Skeletal muscle tissue (tissue), 3 donors: ENCODE measurements at regions not wholly inside any gene's neighbourhood (a gene's known extent, or its start where the extent isn't known, plus 50 kb on each side); places are given as distances from the start of the nearest gene placed in this dataset.
"Not testable (repeated sequence)": the region's sequence is repeated elsewhere in the genome, so short reads cannot be mapped to it uniquely, and the experiment has no call there.

Source experiments
- H3K27ac ChIP-seq: one replicate; pipeline ENCODE4 v1.7.0; 2013; ENCODE audit warnings: mild to moderate bottlenecking, low read depth, low read length, inconsistent platforms
- H3K27me3 ChIP-seq, 3 donors: one replicate each; pipeline ENCODE4 v1.7.0; 2013; ENCODE audit warnings: low read length in 3 of 3; ENCODE audit not compliant: control insufficient read depth in 3 of 3, insufficient read depth in 3 of 3
- H3K36me3 ChIP-seq, 3 donors: one replicate each; pipeline ENCODE4 v1.7.0; 2013; ENCODE audit warnings: low read length in 3 of 3; ENCODE audit not compliant: control insufficient read depth in 3 of 3, insufficient read depth in 3 of 3
- H3K4me1 ChIP-seq, 3 donors: one replicate each; pipeline ENCODE4 v1.7.0; 2013; ENCODE audit warnings: low read length in 3 of 3, mild to moderate bottlenecking in 3 of 3; ENCODE audit not compliant: control insufficient read depth in 3 of 3, insufficient read depth in 3 of 3
- H3K4me3 ChIP-seq, 3 donors: one replicate each; pipeline ENCODE4 v1.7.0; 2013; ENCODE audit warnings: low read length in 3 of 3
- H3K9ac ChIP-seq, 3 donors: one replicate each; pipeline ENCODE4 v1.7.0; 2013; ENCODE audit warnings: low read length in 3 of 3, mild to moderate bottlenecking in 3 of 3, moderate library complexity in 2 of 3, low read depth in 1 of 3
- H3K9me3 ChIP-seq, 3 donors: one replicate each; pipeline ENCODE4 v1.7.0; 2013; ENCODE audit warnings: low read length in 3 of 3; ENCODE audit not compliant: control insufficient read depth in 3 of 3
- donor health status: Osteomylitis.

GRCh38 chr2:142286618-142287017, 155.8 kb upstream of the LRP1B start:
- Histone ChIP-seq H3K4me3 (no peak overlapping the region), H3K27me3 (no peaks in the 10 kb centered on the region), H3K4me1 (no peaks in the 10 kb centered on the region), H3K27ac (no peak overlapping the region), H3K9ac (no peak overlapping the region), H3K36me3 (no peaks in the 10 kb centered on the region), H3K9me3 (no peaks in the 10 kb centered on the region)

DNA sequence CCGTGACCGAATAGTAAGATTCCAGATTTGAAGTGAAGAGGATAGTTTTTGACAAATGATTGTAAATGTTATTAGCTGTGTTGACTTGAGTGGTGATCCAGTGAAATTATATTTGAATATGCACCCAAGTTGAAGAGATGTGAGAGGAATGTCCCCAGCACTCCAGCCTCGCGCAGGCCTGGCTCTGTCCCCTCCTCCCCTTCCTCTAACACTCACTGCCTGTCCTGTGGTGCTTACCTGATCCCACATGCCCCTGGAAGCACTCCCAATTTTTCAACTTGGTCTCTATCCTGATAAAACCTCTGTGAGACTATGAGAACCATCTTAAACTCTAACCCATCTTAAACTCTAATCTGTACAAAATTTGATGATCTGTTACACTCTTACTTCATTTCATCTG, 154.7 kb upstream of the LRP1B start:
- no peaks in the 10 kb centered on the region for H3K36me3 ChIP-seq
- no peak overlapping the region for H3K27ac ChIP-seq
- H3K4me1 ChIP-seq = no peaks in the 10 kb centered on the region
- H3K9ac ChIP-seq = no peak overlapping the region
- no peak overlapping the region for H3K4me3 ChIP-seq
- no peaks in the 10 kb centered on the region for H3K27me3 ChIP-seq
- H3K9me3 ChIP-seq = no peaks in the 10 kb centered on the region

- not testable (repeated sequence) for H3K27me3 ChIP-seq, H3K4me1 ChIP-seq, H3K27ac ChIP-seq, H3K9me3 ChIP-seq, H3K4me3 ChIP-seq, H3K9ac ChIP-seq, H3K36me3 ChIP-seq
Measured at GRCh38 chr2:142284336-142284735, 153.5 kb upstream of the LRP1B start.

GRCh38 chr2:142280831-142281230, 150.0 kb upstream of the LRP1B start:
- no peak overlapping the region for H3K9ac ChIP-seq
- H3K4me3 ChIP-seq = no peak overlapping the region
- no peaks in the 10 kb centered on the region for H3K9me3 ChIP-seq
- no peaks in the 10 kb centered on the region for H3K36me3 ChIP-seq
- no peaks in the 10 kb centered on the region for H3K4me1 ChIP-seq
- H3K27ac ChIP-seq = no peak overlapping the region
- no peaks in the 10 kb centered on the region for H3K27me3 ChIP-seq

DNA sequence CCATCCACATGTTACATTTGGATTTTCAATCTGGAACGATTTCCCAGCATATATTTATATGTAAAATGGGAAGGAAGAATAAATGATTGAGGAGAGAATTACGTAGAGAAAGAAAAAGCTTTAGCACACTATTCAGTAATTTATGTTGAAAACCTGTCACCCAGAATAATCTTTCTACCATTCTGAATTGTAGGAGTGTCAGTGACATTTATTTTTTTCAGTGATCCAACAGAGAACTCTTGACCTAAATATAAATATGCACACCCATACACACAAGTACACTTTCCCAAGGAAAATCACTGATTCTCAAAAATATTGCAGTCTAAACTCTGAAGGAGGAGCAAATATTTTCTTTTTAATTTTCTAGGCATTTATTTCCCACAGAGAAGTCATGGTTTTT, 140.2 kb upstream of the LRP1B start:
- Histone ChIP-seq H3K9me3 (no peaks in the 10 kb centered on the region), H3K4me1 (no peaks in the 10 kb centered on the region), H3K27ac (no peak overlapping the region), H3K4me3 (no peak overlapping the region), H3K27me3 (no peaks in the 10 kb centered on the region), H3K9ac (no peak overlapping the region), H3K36me3 (no peaks in the 10 kb centered on the region)

DNA sequence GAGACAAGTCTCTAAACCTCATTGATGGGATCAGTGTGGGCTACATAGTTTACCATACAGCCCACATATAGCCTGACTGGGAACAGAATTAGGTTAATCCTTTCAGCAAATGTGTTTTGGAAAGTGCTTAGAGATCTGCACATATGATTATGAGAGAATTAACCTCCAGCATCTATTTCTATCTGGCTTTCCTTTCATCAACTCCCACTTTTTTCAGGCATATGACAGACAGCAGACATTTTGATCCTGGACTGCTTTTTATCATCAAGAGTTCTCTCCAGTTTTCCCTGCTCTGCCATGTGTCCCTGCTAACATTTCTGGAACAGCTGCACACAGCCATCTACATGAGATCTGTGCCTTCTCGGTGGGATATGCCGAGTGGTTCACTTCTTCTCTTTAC, 139.5 kb upstream of the LRP1B start:
- Histone ChIP-seq H3K36me3 (no peaks in the 10 kb centered on the region), H3K4me3 (no peak overlapping the region), H3K27ac (no peak overlapping the region), H3K27me3 (no peaks in the 10 kb centered on the region), H3K9ac (no peak overlapping the region), H3K9me3 (no peaks in the 10 kb centered on the region), H3K4me1 (no peaks in the 10 kb centered on the region)

- H3K9me3 ChIP-seq = no peaks in the 10 kb centered on the region
- H3K36me3 ChIP-seq = no peaks in the 10 kb centered on the region
- H3K4me3 ChIP-seq = no peak overlapping the region
- H3K4me1 ChIP-seq = no peaks in the 10 kb centered on the region
- H3K27ac ChIP-seq = no peak overlapping the region
- no peak overlapping the region for H3K9ac ChIP-seq
- no peaks in the 10 kb centered on the region for H3K27me3 ChIP-seq
Measured at GRCh38 chr2:142259356-142259755, 128.5 kb upstream of the LRP1B start.

GRCh38 chr2:142254031-142254430, 123.2 kb upstream of the LRP1B start:
- H3K4me1 ChIP-seq = no peaks in the 10 kb centered on the region
- H3K27me3 ChIP-seq = no peaks in the 10 kb centered on the region
- H3K9ac ChIP-seq = no peak overlapping the region
- H3K4me3 ChIP-seq = no peak overlapping the region
- no peaks in the 10 kb centered on the region for H3K9me3 ChIP-seq
- no peaks in the 10 kb centered on the region for H3K36me3 ChIP-seq
- no peak overlapping the region for H3K27ac ChIP-seq

GRCh38 chr2:142241016-142241415, 110.2 kb upstream of the LRP1B start:
- Histone ChIP-seq H3K9ac (no peak overlapping the region), H3K36me3 (no peaks in the 10 kb centered on the region), H3K4me3 (no peak overlapping the region), H3K4me1 (no peaks in the 10 kb centered on the region), H3K27me3 (no peaks in the 10 kb centered on the region), H3K9me3 (no peaks in the 10 kb centered on the region), H3K27ac (no peak overlapping the region)

- no peaks in the 10 kb centered on the region for H3K4me1 ChIP-seq
- no peak overlapping the region for H3K9ac ChIP-seq
- no peak overlapping the region for H3K27ac ChIP-seq
- no peaks in the 10 kb centered on the region for H3K9me3 ChIP-seq
- no peaks in the 10 kb centered on the region for H3K27me3 ChIP-seq
- no peak overlapping the region for H3K4me3 ChIP-seq
- H3K36me3 ChIP-seq = no peaks in the 10 kb centered on the region
Measured at GRCh38 chr2:142236181-142236580, 105.4 kb upstream of the LRP1B start.

GRCh38 chr2:142234741-142235140, 103.9 kb upstream of the LRP1B start:
- Histone ChIP-seq H3K9ac (no peak overlapping the region), H3K36me3 (no peaks in the 10 kb centered on the region), H3K27me3 (no peaks in the 10 kb centered on the region), H3K4me3 (no peak overlapping the region), H3K27ac (no peak overlapping the region), H3K4me1 (no peaks in the 10 kb centered on the region), H3K9me3 (no peaks in the 10 kb centered on the region)
